Activated naive CD4-positive, alpha-beta T cell treated with anti-CD3 and anti-CD28 coated beads, Interleukin-2, amount 10 ng/mL, durations not matched to agents 7 days and 5 days (primary cell): ENCODE measurements at regions not wholly inside any gene's neighbourhood (a gene's known extent, or its start where the extent isn't known, plus 50 kb on each side); places are given as distances from the start of the nearest gene placed in this dataset.

Source experiments
- CTCF ChIA-PET: fragments of 350-600 bp; sonication (Branson Sonifier 250); formaldehyde crosslinking; loops from one replicate; lab custom pipeline; 2021; ENCODE audit warnings: antibody characterized with exemption; lab: Charles Lee
- DNase-seq: peaks from one replicate; pipeline ENCODE4 v3.0.0-alpha.2; 2020
- H3K27ac Mint-ChIP-seq: one replicate; pipeline ENCODE4 v1.8.0; 2021; ENCODE audit warnings: mild to moderate bottlenecking, moderate library complexity, mixed read lengths
- H3K27me3 Mint-ChIP-seq: one replicate; pipeline ENCODE4 v1.8.0; 2021; ENCODE audit warnings: mild to moderate bottlenecking, mixed read lengths
- H3K36me3 Mint-ChIP-seq: one replicate; pipeline ENCODE4 v1.8.0; 2021; ENCODE audit warnings: mixed read lengths
- H3K4me1 Mint-ChIP-seq: one replicate; pipeline ENCODE4 v1.8.0; 2021; ENCODE audit warnings: mixed read lengths
- H3K4me3 Mint-ChIP-seq: one replicate; pipeline ENCODE4 v1.8.0; 2021; ENCODE audit warnings: mild to moderate bottlenecking, moderate library complexity, mixed read lengths
- H3K9me3 Mint-ChIP-seq: one replicate; pipeline ENCODE4 v1.8.0; 2021; ENCODE audit warnings: mixed read lengths

- CTCF ChIA-PET = no interaction called here
- no peaks in the 10 kb centered on the region for H3K9me3 Mint-ChIP-seq
- H3K4me3 Mint-ChIP-seq = no peak overlapping the region
These were observed 439.3 kb downstream of the TMX3 start for GRCh38 chr18:68275616-68276015.

GRCh38 chr18:68270017-68270416 is 444.9 kb downstream of the TMX3 start:
- Mint-ChIP-seq H3K27me3 (no peaks in the 10 kb centered on the region), H3K27ac (no peak overlapping the region), H3K4me3 (no peak overlapping the region), H3K9me3 (no peaks in the 10 kb centered on the region), H3K36me3 (no peaks in the 10 kb centered on the region), H3K4me1 (no peaks in the 10 kb centered on the region)
- DNase-seq = no peak
- CTCF ChIA-PET = no interaction called here

More at GRCh38 chr18:68275616-68276015, 439.3 kb downstream of the TMX3 start:
- Mint-ChIP-seq H3K27ac (no peak overlapping the region), H3K36me3 (no peaks in the 10 kb centered on the region), H3K27me3 (no peaks in the 10 kb centered on the region), H3K4me1 (no peaks in the 10 kb centered on the region)
- no peak for DNase-seq

GRCh38 chr18:68267583-68267982 is 447.3 kb downstream of the TMX3 start:
- CTCF ChIA-PET = no interaction called here

GRCh38 chr18:68263481-68263880 is 451.4 kb downstream of the TMX3 start:
- Mint-ChIP-seq H3K9me3 (no peaks in the 10 kb centered on the region), H3K4me1 (no peaks in the 10 kb centered on the region), H3K27ac (no peak overlapping the region), H3K4me3 (no peak overlapping the region), H3K27me3 (no peaks in the 10 kb centered on the region), H3K36me3 (no peaks in the 10 kb centered on the region)
- CTCF ChIA-PET = no interaction called here
- no peak for DNase-seq

More at GRCh38 chr18:68267583-68267982, 447.3 kb downstream of the TMX3 start:
- Mint-ChIP-seq H3K36me3 (no peaks in the 10 kb centered on the region), H3K4me3 (no peak overlapping the region), H3K4me1 (no peaks in the 10 kb centered on the region), H3K27ac (no peak overlapping the region), H3K27me3 (no peaks in the 10 kb centered on the region), H3K9me3 (no peaks in the 10 kb centered on the region)
- DNase-seq = no peak

GRCh38 chr18:68262690-68263294 is 452.1 kb downstream of the TMX3 start:
- H3K36me3 Mint-ChIP-seq = no peaks in the 10 kb centered on the region
- H3K4me1 Mint-ChIP-seq = no peaks in the 10 kb centered on the region
- H3K9me3 Mint-ChIP-seq = no peaks in the 10 kb centered on the region
- H3K4me3 Mint-ChIP-seq = no peak overlapping the region
- no peak overlapping the region for H3K27ac Mint-ChIP-seq
- CTCF ChIA-PET = no interaction called here
- DNase-seq = no peak
- no peaks in the 10 kb centered on the region for H3K27me3 Mint-ChIP-seq

GRCh38 chr18:68256418-68257067 is 458.4 kb downstream of the TMX3 start:
- Mint-ChIP-seq H3K36me3 (no peaks in the 10 kb centered on the region), H3K9me3 (no peaks in the 10 kb centered on the region)
- CTCF ChIA-PET = no interaction called here

GRCh38 chr18:68244786-68245185 is 470.1 kb downstream of the TMX3 start:
- Mint-ChIP-seq H3K36me3 (no peaks in the 10 kb centered on the region), H3K4me3 (no peak overlapping the region), H3K27ac (no peak overlapping the region), H3K27me3 (no peaks in the 10 kb centered on the region), H3K4me1 (no peaks in the 10 kb centered on the region), H3K9me3 (peaks cover 2% of the 10 kb centered on the region)
- CTCF ChIA-PET = no interaction called here
- DNase-seq = no peak

More at GRCh38 chr18:68256418-68257067, 458.4 kb downstream of the TMX3 start:
- Mint-ChIP-seq H3K27ac (no peak overlapping the region), H3K4me3 (no peak overlapping the region), H3K27me3 (no peaks in the 10 kb centered on the region), H3K4me1 (no peaks in the 10 kb centered on the region)
- DNase-seq = no peak

GRCh38 chr18:68241881-68242280 is 473.0 kb downstream of the TMX3 start:
- Mint-ChIP-seq H3K27ac (no peak overlapping the region), H3K4me3 (no peak overlapping the region), H3K27me3 (no peaks in the 10 kb centered on the region), H3K9me3 (no peaks in the 10 kb centered on the region), H3K36me3 (no peaks in the 10 kb centered on the region), H3K4me1 (no peaks in the 10 kb centered on the region)
- CTCF ChIA-PET = no interaction called here
- no peak for DNase-seq

GRCh38 chr18:68234676-68235075 is 480.2 kb downstream of the TMX3 start:
- Mint-ChIP-seq H3K9me3 (peaks cover under 1% of the 10 kb centered on the region), H3K4me3 (no peak overlapping the region), H3K27me3 (no peaks in the 10 kb centered on the region), H3K27ac (no peak overlapping the region), H3K36me3 (no peaks in the 10 kb centered on the region), H3K4me1 (no peaks in the 10 kb centered on the region)
- DNase-seq = no peak
- CTCF ChIA-PET = no interaction called here

GRCh38 chr18:68234131-68234530 is 480.8 kb downstream of the TMX3 start:
- Mint-ChIP-seq H3K9me3 (peaks cover 3% of the 10 kb centered on the region), H3K4me1 (no peaks in the 10 kb centered on the region)
- CTCF ChIA-PET = no interaction called here

GRCh38 chr18:68233018-68233417 is 481.9 kb downstream of the TMX3 start:
- Mint-ChIP-seq H3K4me1 (no peaks in the 10 kb centered on the region), H3K4me3 (no peak overlapping the region), H3K9me3 (peaks cover 3% of the 10 kb centered on the region), H3K36me3 (no peaks in the 10 kb centered on the region), H3K27me3 (no peaks in the 10 kb centered on the region), H3K27ac (no peak overlapping the region)
- CTCF ChIA-PET = no interaction called here
- DNase-seq = no peak

More at GRCh38 chr18:68234131-68234530, 480.8 kb downstream of the TMX3 start:
- Mint-ChIP-seq H3K27me3 (no peaks in the 10 kb centered on the region), H3K4me3 (no peak overlapping the region), H3K36me3 (no peaks in the 10 kb centered on the region), H3K27ac (no peak overlapping the region)
- no peak for DNase-seq

GRCh38 chr18:68229351-68229750 is 485.6 kb downstream of the TMX3 start:
- H3K36me3 Mint-ChIP-seq = no peaks in the 10 kb centered on the region
- no peak overlapping the region for H3K4me3 Mint-ChIP-seq
- no peak for DNase-seq
- CTCF ChIA-PET = no interaction called here
- H3K4me1 Mint-ChIP-seq = no peaks in the 10 kb centered on the region
- no peak overlapping the region for H3K27ac Mint-ChIP-seq
- peaks cover 3% of the 10 kb centered on the region for H3K9me3 Mint-ChIP-seq
- no peaks in the 10 kb centered on the region for H3K27me3 Mint-ChIP-seq

- Mint-ChIP-seq H3K4me1 (no peaks in the 10 kb centered on the region), H3K27ac (no peak overlapping the region), H3K9me3 (no peaks in the 10 kb centered on the region), H3K27me3 (no peaks in the 10 kb centered on the region), H3K36me3 (no peaks in the 10 kb centered on the region), H3K4me3 (no peak overlapping the region)
- DNase-seq = no peak
- CTCF ChIA-PET = no interaction called here
These were observed 493.7 kb downstream of the TMX3 start for GRCh38 chr18:68221111-68221724.

- no peaks in the 10 kb centered on the region for H3K9me3 Mint-ChIP-seq
- CTCF ChIA-PET = no interaction called here
- H3K36me3 Mint-ChIP-seq = no peaks in the 10 kb centered on the region
- DNase-seq = no peak
- H3K4me1 Mint-ChIP-seq = no peaks in the 10 kb centered on the region
- H3K27me3 Mint-ChIP-seq = no peaks in the 10 kb centered on the region
- no peak overlapping the region for H3K27ac Mint-ChIP-seq
- no peak overlapping the region for H3K4me3 Mint-ChIP-seq
These were observed 494.4 kb downstream of the TMX3 start for GRCh38 chr18:68220458-68220857.

- H3K27me3 Mint-ChIP-seq = no peaks in the 10 kb centered on the region
- no peak overlapping the region for H3K4me3 Mint-ChIP-seq
- no peaks in the 10 kb centered on the region for H3K36me3 Mint-ChIP-seq
- H3K4me1 Mint-ChIP-seq = no peaks in the 10 kb centered on the region
- CTCF ChIA-PET = no interaction called here
- H3K27ac Mint-ChIP-seq = no peak overlapping the region
- no peak for DNase-seq
- no peaks in the 10 kb centered on the region for H3K9me3 Mint-ChIP-seq
These were observed 495.0 kb downstream of the TMX3 start for GRCh38 chr18:68219872-68220271.
